Peyer's patch (tissue), 4 donors: ENCODE measurements at regions not wholly inside any gene's neighbourhood (a gene's known extent, or its start where the extent isn't known, plus 50 kb on each side); places are given as distances from the start of the nearest gene placed in this dataset.

ENCODE experiments used
- CTCF ChIP-seq, 6 experiments: fragments of 450-650 bp in 4 of 6; fragments of 200-600 bp in 2 of 6; sonication (generic) in 1 of 6; IDR thresholded peaks; one replicate each; pipeline ENCODE4 v1.5.1; 2017 to 2019; ENCODE audit warnings: antibody characterized with exemption in 6 of 6, mild to moderate bottlenecking in 3 of 6, moderate library complexity in 1 of 6
- POLR2A ChIP-seq, 2 donors: fragments of 450-650 bp; IDR thresholded peaks; one replicate each; pipeline ENCODE4 v1.5.1; 2017; ENCODE audit warnings: antibody characterized with exemption in 2 of 2, mild to moderate bottlenecking in 2 of 2, moderate library complexity in 2 of 2

DNA sequence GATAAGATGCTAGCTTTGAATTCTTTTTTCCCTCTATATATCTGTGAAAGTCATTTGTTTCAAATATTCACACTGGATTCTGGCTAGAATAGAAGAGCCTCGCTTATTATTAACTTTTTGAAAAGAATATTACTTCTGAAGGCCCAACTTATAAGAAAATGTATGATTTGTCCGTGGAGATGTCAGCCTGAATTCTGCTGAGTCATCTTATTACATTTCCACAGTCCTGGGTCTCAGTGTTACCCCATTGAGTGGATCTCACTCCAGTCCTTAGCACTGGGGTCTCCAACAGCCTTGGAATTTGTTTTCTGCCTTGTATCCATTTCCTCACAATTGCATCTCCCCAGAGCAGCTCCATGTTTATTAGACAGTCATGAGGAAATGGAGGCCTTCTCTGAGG lies 907.9 kb downstream of the VRK1 start:
- TF ChIP-seq CTCF (IDR thresholded peaks at IDR 0.05) (no peak), POLR2A (IDR thresholded peaks at IDR 0.05) (no peak)
